ENCODE measurements at regions not wholly inside any gene's neighbourhood (a gene's known extent, or its start where the extent isn't known, plus 50 kb on each side); places are given as distances from the start of the nearest gene placed in this dataset.
"Not testable (repeated sequence)": the region's sequence is repeated elsewhere in the genome, so short reads cannot be mapped to it uniquely, and the experiment has no call there.

- no peak for DNase-seq
Measured at GRCh38 chr4:131006388-131006787, 1910.4 kb downstream of the C4orf33 start.

GRCh38 chr4:131011961-131012360 lies 1916.0 kb downstream of the C4orf33 start:
- not testable (repeated sequence) for DNase-seq

GRCh38 chr4:131013226-131013625 lies 1917.3 kb downstream of the C4orf33 start:
- no peak for DNase-seq

- no peak for DNase-seq
Measured at GRCh38 chr4:131026771-131027170, 1930.8 kb downstream of the C4orf33 start.

- DNase-seq, result no peak
Measured at GRCh38 chr4:131044368-131044767, 1948.4 kb downstream of the C4orf33 start.

GRCh38 chr4:131046821-131047220 lies 1950.9 kb downstream of the C4orf33 start:
- no peak for DNase-seq

GRCh38 chr4:131052646-131053045 lies 1956.7 kb downstream of the C4orf33 start:
- no peak for DNase-seq

GRCh38 chr4:131054489-131055019 lies 1958.6 kb downstream of the C4orf33 start:
- no peak for DNase-seq

- DNase-seq, result no peak
Measured at GRCh38 chr4:131061734-131062133, 1965.8 kb downstream of the C4orf33 start.

GRCh38 chr4:131063878-131064277 lies 1967.9 kb downstream of the C4orf33 start:
- no peak for DNase-seq

GRCh38 chr4:131081069-131081468 lies 1985.1 kb downstream of the C4orf33 start:
- no peak for DNase-seq

GRCh38 chr4:131084997-131085396 lies 1989.0 kb downstream of the C4orf33 start:
- no peak for DNase-seq

GRCh38 chr4:131091896-131092295 lies 1995.9 kb downstream of the C4orf33 start:
- no peak for DNase-seq

- DNase-seq, result no peak
Measured at GRCh38 chr4:131093303-131093702, 1997.4 kb downstream of the C4orf33 start.

- no peak for DNase-seq
Measured at GRCh38 chr4:131098976-131099375, 2003.0 kb downstream of the C4orf33 start.

GRCh38 chr4:131113273-131113672 lies 2017.3 kb downstream of the C4orf33 start:
- no peak for DNase-seq

GRCh38 chr4:131113704-131114103 lies 2017.8 kb downstream of the C4orf33 start:
- no peak for DNase-seq

GRCh38 chr4:131119661-131120060 lies 2023.7 kb downstream of the C4orf33 start:
- DNase-seq, result no peak

- no peak for DNase-seq
Measured at GRCh38 chr4:131137196-131137595, 2011.9 kb upstream of the PCDH10 start.

GRCh38 chr4:131159261-131159660 lies 1989.8 kb upstream of the PCDH10 start:
- DNase-seq, result no peak

- no peak for DNase-seq
Measured at GRCh38 chr4:131192318-131192717, 1956.8 kb upstream of the PCDH10 start.

- no peak for DNase-seq
Measured at GRCh38 chr4:131207589-131207988, 1941.5 kb upstream of the PCDH10 start.

GRCh38 chr4:131248314-131248713 lies 1900.8 kb upstream of the PCDH10 start:
- DNase-seq, result no peak

GRCh38 chr4:131251321-131251720 lies 1897.8 kb upstream of the PCDH10 start:
- DNase-seq, result no peak

Measured in amygdala (tissue), 56 donors.